Lung (tissue), 11 donors: ENCODE measurements at regions not wholly inside any gene's neighbourhood (a gene's known extent, or its start where the extent isn't known, plus 50 kb on each side); places are given as distances from the start of the nearest gene placed in this dataset.

ENCODE experiments used
- ATAC-seq: fragments of 200-7000 bp; cut with Tn5 transposase; one replicate; pipeline ENCODE4 v1.9.1; 2020; ENCODE audit warnings: moderate number of reproducible peaks; ENCODE audit not compliant: insufficient read depth, low FRiP score
- DNase-seq, 3 donors: peaks; one replicate each; pipeline ENCODE4 v3.0.0-alpha.2; 2013 to 2017
- H3K27ac ChIP-seq, 2 donors: one replicate each; pipeline ENCODE4 v1.5.1; 2013; ENCODE audit warnings: mild to moderate bottlenecking in 2 of 2, moderate library complexity in 2 of 2, control low read depth in 1 of 2, inconsistent platforms in 1 of 2, low read depth in 1 of 2, low read length in 1 of 2
- H3K27me3 ChIP-seq, 3 donors: one replicate each; pipeline ENCODE4 v1.5.1; 2013; ENCODE audit warnings: low read length in 2 of 3; ENCODE audit not compliant: control insufficient read depth in 3 of 3, insufficient read depth in 3 of 3
- H3K36me3 ChIP-seq, 4 donors: one replicate each; pipeline ENCODE4 v1.5.1; 2013; ENCODE audit warnings: low read length in 4 of 4, mild to moderate bottlenecking in 1 of 4, moderate library complexity in 1 of 4; ENCODE audit not compliant: control insufficient read depth in 4 of 4, insufficient read depth in 4 of 4
- H3K4me1 ChIP-seq, 5 donors: one replicate each; pipeline ENCODE4 v1.5.1; 2013; ENCODE audit warnings: low read length in 5 of 5, mild to moderate bottlenecking in 2 of 5, moderate library complexity in 1 of 5; ENCODE audit not compliant: control insufficient read depth in 5 of 5, insufficient read depth in 5 of 5
- H3K4me3 ChIP-seq: one replicate; pipeline ENCODE4 v1.5.1; 2013; ENCODE audit warnings: mild to moderate bottlenecking, control low read depth, moderate library complexity
- H3K9ac ChIP-seq, 2 donors: one replicate each; pipeline ENCODE4 v1.5.1; 2013; ENCODE audit warnings: low read length in 2 of 2, control low read depth in 1 of 2; ENCODE audit not compliant: insufficient read depth in 1 of 2
- H3K9me3 ChIP-seq, 4 donors: one replicate each; pipeline ENCODE4 v1.5.1; 2013; ENCODE audit warnings: low read length in 3 of 4, mild to moderate bottlenecking in 1 of 4, moderate library complexity in 1 of 4; ENCODE audit not compliant: control insufficient read depth in 4 of 4, insufficient read depth in 3 of 4
- CTCF ChIP-seq: IDR thresholded peaks from 2 replicates; pipeline ENCODE4 v1.5.1; 2012; ENCODE audit warnings: mild to moderate bottlenecking; ENCODE audit errors: control extremely low read depth, extremely low read depth
- WGBS, 2 donors: extraction: QIAGEN DNeasy Blood & Tissue Kit; methylation state at CpG; one replicate each; pipeline ENCODE4 v1.1.7; 2013; 5-methylcytosine and 5-hydroxymethylcytosine counted together
- donor health status: control.
- donor health status: control.
- donor health status: Bipolar disorder and iron deficiency.
- donor health status: healthy.
- donor health status: DM: yes; HTN: yes; CAD: no.

GRCh38 chr9:32304495-32304894 is 79.9 kb upstream of the ACO1 start:
- Histone ChIP-seq H3K9me3 (peaks cover 0 to 2% (median 0%) of the 10 kb centered on the region in 4 donors), H3K9ac (no peak overlapping the region), H3K4me3 (no peak overlapping the region), H3K27me3 (no peaks in the 10 kb centered on the region), H3K36me3 (no peaks in the 10 kb centered on the region), H3K4me1 (no peaks in the 10 kb centered on the region), H3K27ac (no peak overlapping the region)
- 0 to 1% methylated on average over 1 of the region's 1 CpG for WGBS, 2 donors
- TF ChIP-seq CTCF, result no peak
- ATAC-seq, result no peak
- DNase-seq, result no peak

- no peak overlapping the region for H3K4me3 ChIP-seq
- ATAC-seq, result no peak
- H3K36me3 ChIP-seq, result no peaks in the 10 kb centered on the region
These were observed 78.4 kb upstream of the ACO1 start for GRCh38 chr9:32306006-32306405.

GRCh38 chr9:32319312-32319929 is 65.0 kb upstream of the ACO1 start:
- no peak for ATAC-seq
- H3K4me1 ChIP-seq, result no peaks in the 10 kb centered on the region
- no peak overlapping the region for H3K9ac ChIP-seq
- no peak overlapping the region for H3K4me3 ChIP-seq
- H3K36me3 ChIP-seq, result no peaks in the 10 kb centered on the region
- H3K27ac ChIP-seq, result no peak overlapping the region
- H3K9me3 ChIP-seq, result no peaks in the 10 kb centered on the region
- no peak for DNase-seq
- TF ChIP-seq CTCF, result no peak
- H3K27me3 ChIP-seq, result no peaks in the 10 kb centered on the region
- WGBS, 2 donors, result 73 to 75% methylated on average over 4 of the region's 4 CpGs

More at GRCh38 chr9:32306006-32306405, 78.4 kb upstream of the ACO1 start:
- no peak overlapping the region for H3K27ac ChIP-seq
- H3K9ac ChIP-seq, result no peak overlapping the region
- TF ChIP-seq CTCF, result no peak
- H3K9me3 ChIP-seq, result peaks cover 0 to 2% (median 0%) of the 10 kb centered on the region in 4 donors
- H3K27me3 ChIP-seq, result no peaks in the 10 kb centered on the region
- DNase-seq, result no peak
- H3K4me1 ChIP-seq, result no peaks in the 10 kb centered on the region

GRCh38 chr9:32322622-32323021 is 61.8 kb upstream of the ACO1 start:
- H3K4me1 ChIP-seq, result no peaks in the 10 kb centered on the region
- H3K9ac ChIP-seq, result no peak overlapping the region
- no peaks in the 10 kb centered on the region for H3K27me3 ChIP-seq
- 75 to 76% methylated on average over 7 of the region's 7 CpGs for WGBS, 2 donors
- H3K4me3 ChIP-seq, result no peak overlapping the region
- H3K9me3 ChIP-seq, result no peaks in the 10 kb centered on the region
- H3K36me3 ChIP-seq, result no peaks in the 10 kb centered on the region
- ATAC-seq, result no peak
- DNase-seq, result no peak
- no peak overlapping the region for H3K27ac ChIP-seq
- TF ChIP-seq CTCF, result no peak
